Renal cortical epithelial cell (primary cell): ENCODE measurements at regions not wholly inside any gene's neighbourhood (a gene's known extent, or its start where the extent isn't known, plus 50 kb on each side); places are given as distances from the start of the nearest gene placed in this dataset.
"Not testable (repeated sequence)": the region's sequence is repeated elsewhere in the genome, so short reads cannot be mapped to it uniquely, and the experiment has no call there.

ENCODE experiments used
- DNase-seq: peaks from one replicate; pipeline ENCODE4 v3.0.0-alpha.2; 2011; ENCODE audit warnings: low read depth

GRCh38 chr6:56839533-56840183, 115.2 kb upstream of the BEND6 start:
- no peak for DNase-seq

GRCh38 chr6:56838965-56839364, 115.9 kb upstream of the BEND6 start:
- no peak for DNase-seq

- no peak for DNase-seq
These were observed 116.8 kb upstream of the BEND6 start for GRCh38 chr6:56838016-56838555.

- no peak for DNase-seq
These were observed 117.5 kb upstream of the BEND6 start for GRCh38 chr6:56837322-56837894.

- DNase-seq = no peak
These were observed 119.3 kb upstream of the BEND6 start for GRCh38 chr6:56835612-56836011.

- DNase-seq = no peak
These were observed 121.0 kb upstream of the BEND6 start for GRCh38 chr6:56833873-56834272.

GRCh38 chr6:56833127-56833791, 121.6 kb upstream of the BEND6 start:
- no peak for DNase-seq

- DNase-seq = no peak
These were observed 122.7 kb upstream of the BEND6 start for GRCh38 chr6:56832225-56832624.

DNA sequence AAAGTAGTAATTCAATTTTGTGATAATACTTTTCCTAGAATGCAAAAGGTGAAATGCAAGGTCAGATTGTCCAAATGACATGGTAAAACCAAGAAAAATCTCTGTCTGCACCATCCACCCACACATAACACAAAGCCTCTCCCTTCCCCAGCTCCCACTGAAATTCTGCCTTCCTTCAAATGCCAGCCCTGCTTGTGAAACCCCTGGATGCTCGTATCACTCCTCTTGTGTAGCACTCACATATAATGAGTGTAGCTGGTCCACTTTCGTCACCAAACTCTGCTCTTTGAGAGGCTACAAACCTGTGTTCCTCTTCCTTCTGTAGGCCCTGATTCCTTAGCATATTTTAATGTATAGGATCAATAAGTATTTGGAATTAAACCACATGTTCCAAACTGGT, 123.6 kb upstream of the BEND6 start:
- no peak for DNase-seq

DNA sequence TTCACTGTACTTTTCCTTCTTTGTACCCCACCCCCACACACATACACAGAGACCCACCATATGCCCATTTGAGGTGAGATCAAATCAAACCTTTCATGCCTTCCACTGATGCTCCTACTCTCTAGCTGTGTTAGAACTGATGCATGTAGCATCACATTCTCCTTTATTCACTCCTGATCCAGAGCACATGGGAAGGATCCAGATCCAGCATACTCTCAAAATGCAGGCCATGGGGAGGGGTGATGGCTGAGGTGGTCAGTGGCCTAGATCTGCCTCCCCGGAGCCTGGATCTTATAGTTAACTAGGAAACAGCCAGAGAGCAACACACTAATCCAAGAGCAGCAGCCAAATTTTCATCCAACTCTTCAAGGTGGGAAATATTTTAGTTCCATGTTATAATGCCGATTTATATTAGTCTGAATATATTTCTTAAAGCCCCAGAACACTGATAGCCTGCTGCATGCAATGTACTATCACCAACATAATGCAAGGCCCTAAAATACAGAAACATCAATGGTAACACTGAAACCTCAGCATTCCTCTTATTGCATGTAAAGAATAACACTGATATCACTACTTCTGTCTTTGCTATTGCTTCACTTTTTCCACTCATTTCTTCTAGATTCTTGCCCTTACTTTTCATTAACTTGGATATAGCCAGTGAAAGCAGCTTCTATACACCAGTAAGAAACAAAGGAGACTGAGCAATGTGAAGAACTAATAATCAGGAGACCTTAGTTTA, 126.8 kb upstream of the BEND6 start:
- no peak for DNase-seq

GRCh38 chr6:56824431-56824830, 130.5 kb upstream of the BEND6 start:
- not testable (repeated sequence) for DNase-seq

DNA sequence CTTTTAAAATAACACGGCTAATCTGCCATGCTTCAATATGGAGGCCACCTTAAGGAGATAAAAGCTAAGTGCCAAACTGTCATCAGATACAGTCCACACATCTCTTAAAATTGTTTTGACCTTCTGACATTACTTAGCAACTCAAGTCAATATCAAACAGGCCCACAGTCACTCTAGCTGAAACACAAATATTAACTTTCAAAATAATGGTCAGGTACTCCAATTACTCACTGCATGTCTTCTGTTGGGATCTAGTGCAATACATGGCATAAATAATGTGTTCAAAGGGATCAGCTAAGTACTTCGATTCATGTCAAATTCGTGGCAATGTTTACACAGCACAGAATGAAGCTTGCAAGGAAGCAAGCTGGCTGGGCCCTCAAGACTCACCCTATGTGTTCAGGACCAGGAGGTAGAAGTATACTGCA, 133.9 kb upstream of the BEND6 start:
- no peak for DNase-seq

GRCh38 chr6:56820060-56820459, 134.8 kb upstream of the BEND6 start:
- DNase-seq = no peak

- no peak for DNase-seq
These were observed 135.3 kb upstream of the BEND6 start for GRCh38 chr6:56819604-56820003.

DNA sequence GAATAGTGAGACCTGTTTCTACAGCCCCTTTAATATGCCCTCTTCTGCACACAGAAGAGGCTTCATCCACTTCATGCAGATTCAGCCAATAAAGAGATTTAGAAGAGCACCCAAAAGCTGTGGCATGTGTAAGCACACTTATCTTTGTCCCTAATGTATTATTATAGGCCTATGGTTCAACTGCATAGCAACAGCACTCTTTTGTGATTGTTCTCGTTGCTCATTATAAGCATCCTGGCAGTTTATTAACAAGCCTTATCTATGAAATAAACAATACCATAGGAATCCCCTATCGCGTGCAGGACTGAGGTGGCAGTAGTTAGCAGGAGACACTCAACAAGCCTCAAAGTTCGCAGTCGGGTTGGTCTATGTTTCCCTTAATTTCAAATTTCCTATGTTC, 138.5 kb upstream of the BEND6 start:
- DNase-seq = no peak

- DNase-seq = no peak
These were observed 139.5 kb upstream of the BEND6 start for GRCh38 chr6:56815436-56815835.

DNA sequence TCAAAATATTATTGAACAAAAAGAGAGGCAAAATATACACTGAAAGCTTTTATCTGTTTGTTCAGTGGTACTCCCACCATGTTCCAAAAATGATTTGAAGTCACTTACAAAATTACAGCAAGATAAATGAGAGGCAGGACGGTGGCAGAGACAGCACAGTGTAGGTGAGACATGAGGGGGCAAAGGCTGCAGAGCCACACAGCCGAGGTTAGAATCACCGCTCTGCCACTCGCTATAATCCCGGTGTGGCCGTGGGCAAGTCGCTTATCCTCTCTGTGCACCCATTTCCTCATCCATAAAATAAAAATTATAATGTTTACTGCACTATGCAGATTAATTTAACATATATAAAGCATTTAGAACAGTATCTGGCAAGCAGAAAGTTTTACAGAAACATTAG, 140.1 kb upstream of the BEND6 start:
- no peak for DNase-seq

DNA sequence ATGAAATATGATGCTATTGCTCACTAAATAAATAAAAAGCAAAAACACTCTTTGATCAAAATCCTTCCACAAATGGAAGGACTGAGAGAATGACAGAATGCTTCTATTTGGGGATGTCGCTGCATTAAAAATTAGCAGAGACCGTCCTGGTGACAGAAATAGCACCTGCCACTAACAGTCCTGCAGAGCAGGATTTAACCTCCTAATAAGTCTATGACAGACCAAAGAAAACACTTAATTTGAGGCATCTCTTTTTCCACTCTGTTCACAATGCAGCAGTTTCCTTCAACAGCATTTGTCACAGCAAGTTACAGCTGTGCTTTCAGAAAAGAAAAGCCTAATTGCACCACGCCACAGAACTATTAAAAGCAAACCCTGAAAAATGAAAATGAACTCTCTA, 140.6 kb upstream of the BEND6 start:
- DNase-seq = no peak

DNA sequence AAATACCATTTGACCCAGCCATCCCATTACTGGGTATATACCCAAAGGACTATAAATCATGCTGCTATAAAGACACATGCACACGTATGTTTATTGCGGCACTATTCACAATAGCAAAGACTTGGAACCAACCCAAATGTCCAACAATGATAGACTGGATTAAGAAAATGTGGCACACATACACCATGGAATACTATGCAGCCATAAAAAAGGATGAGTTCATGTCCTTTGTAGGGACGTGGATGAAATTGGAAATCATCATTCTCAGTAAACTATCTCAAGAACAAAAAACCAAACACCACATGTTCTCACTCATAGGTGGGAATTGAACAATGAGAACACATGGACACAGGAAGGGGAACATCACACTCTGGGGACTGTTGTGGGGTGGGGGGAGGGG, 142.1 kb upstream of the BEND6 start:
- DNase-seq = not testable (repeated sequence)

DNA sequence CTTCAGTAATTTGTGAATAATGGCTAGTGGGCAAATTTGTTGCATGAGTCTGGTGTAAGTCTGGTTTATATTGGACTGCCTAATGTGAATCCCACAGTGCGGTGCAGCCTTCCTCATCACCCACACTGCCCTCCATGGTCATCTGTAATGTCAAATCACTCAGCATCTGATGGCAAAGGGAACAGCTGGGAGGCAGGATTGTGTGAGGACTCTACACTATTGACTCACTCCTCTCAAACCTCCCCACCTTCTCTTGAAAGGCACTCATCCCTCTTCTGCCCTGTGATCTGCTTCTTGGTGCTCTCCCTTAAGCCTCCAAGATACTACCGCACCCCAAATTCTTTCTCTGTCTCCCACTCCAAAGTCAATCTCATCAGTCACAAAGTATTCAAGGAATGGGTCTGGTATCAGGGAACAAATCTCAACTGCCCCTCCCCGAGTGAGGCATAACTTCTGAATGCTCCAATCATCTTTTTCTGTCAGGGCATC, 146.0 kb upstream of the BEND6 start:
- peak; percentile 49 for DNase-seq

- no peak for DNase-seq
These were observed 146.9 kb upstream of the BEND6 start for GRCh38 chr6:56807989-56808337.

GRCh38 chr6:56807326-56807988, 147.4 kb upstream of the BEND6 start:
- DNase-seq = no peak
